H1 (cell line): ENCODE measurements at regions not wholly inside any gene's neighbourhood (a gene's known extent, or its start where the extent isn't known, plus 50 kb on each side); places are given as distances from the start of the nearest gene placed in this dataset.

Experiments used
- CHD2 ChIP-seq: IDR thresholded peaks from 2 replicates; pipeline ENCODE4 v1.6.1; 2012; ENCODE audit warnings: low read length, improper control_type of control experiment
- TF ChIP-seq, protein P1 (sequence below), 3 experiments: IDR thresholded peaks; 1 replicate in 2 of 3; 2 replicates in 1 of 3; pipeline versions ENCODE4 v1.5.1 to v1.6.1; 2011; ENCODE audit warnings: low read length in 3 of 3, mild to moderate bottlenecking in 3 of 3, inconsistent platforms in 2 of 3, low read depth in 1 of 3, moderate library complexity in 1 of 3; ENCODE audit not compliant: insufficient read depth in 1 of 3; ENCODE audit errors: control extremely low read depth in 1 of 3

DNA sequence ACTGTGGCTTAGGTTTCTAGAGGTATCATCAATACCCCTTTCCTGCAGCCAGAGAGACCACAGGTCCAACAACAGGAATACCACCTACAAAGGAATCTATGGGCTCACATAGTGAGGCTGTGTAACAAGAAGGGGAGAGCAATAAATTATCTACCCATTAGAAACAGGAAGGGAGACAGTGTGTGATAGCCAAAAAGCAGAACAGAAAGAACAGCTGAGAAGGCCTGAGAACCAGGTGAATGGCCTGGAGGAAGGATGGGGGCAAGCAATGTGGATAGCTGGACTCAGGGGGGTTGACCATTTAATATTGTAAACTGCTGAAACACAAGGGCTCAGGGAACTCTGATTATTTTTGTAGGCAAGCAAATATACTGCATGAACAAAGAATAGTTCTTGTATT lies 628.2 kb downstream of the COL12A1 start:
- TF ChIP-seq, protein P1, sequence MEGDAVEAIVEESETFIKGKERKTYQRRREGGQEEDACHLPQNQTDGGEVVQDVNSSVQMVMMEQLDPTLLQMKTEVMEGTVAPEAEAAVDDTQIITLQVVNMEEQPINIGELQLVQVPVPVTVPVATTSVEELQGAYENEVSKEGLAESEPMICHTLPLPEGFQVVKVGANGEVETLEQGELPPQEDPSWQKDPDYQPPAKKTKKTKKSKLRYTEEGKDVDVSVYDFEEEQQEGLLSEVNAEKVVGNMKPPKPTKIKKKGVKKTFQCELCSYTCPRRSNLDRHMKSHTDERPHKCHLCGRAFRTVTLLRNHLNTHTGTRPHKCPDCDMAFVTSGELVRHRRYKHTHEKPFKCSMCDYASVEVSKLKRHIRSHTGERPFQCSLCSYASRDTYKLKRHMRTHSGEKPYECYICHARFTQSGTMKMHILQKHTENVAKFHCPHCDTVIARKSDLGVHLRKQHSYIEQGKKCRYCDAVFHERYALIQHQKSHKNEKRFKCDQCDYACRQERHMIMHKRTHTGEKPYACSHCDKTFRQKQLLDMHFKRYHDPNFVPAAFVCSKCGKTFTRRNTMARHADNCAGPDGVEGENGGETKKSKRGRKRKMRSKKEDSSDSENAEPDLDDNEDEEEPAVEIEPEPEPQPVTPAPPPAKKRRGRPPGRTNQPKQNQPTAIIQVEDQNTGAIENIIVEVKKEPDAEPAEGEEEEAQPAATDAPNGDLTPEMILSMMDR (IDR thresholded peaks at IDR 0.05; ENCODE audit: control extremely low read depth in 1 of 3, insufficient read depth in 1 of 3, low read depth in 1 of 3, low read length in 3 of 3), result no peak
- no peak for TF ChIP-seq CHD2
